Neural cell (in vitro differentiated cells): ENCODE measurements at regions not wholly inside any gene's neighbourhood (a gene's known extent, or its start where the extent isn't known, plus 50 kb on each side); places are given as distances from the start of the nearest gene placed in this dataset.

Experiments used
- CTCF ChIP-seq: fragments of 450-650 bp; IDR thresholded peaks from 2 replicates; pipeline ENCODE4 v1.5.1; 2014; ENCODE audit warnings: antibody characterized with exemption, mild to moderate bottlenecking, moderate library complexity; ENCODE audit not compliant: poor library complexity, severe bottlenecking
- EP300 ChIP-seq: fragments of 450-650 bp; conservative IDR thresholded peaks from 2 replicates; pipeline ENCODE4 v1.6.1; 2014; ENCODE audit warnings: antibody characterized with exemption, mild to moderate bottlenecking, moderate library complexity; ENCODE audit not compliant: poor library complexity, severe bottlenecking
- EZH2 ChIP-seq: fragments of 200-600, 300-800 bp; shearing (Covaris generic), sonication (generic); IDR thresholded peaks from 2 replicates; pipeline ENCODE4 v1.6.1; 2014; ENCODE audit warnings: antibody characterized with exemption, low read length, borderline replicate concordance, mild to moderate bottlenecking; ENCODE audit not compliant: insufficient read depth, poor library complexity, severe bottlenecking
- POLR2AphosphoS5 ChIP-seq: IDR thresholded peaks from 2 replicates; pipeline ENCODE4 v1.6.1; 2012
- REST ChIP-seq: IDR thresholded peaks from 2 replicates; pipeline ENCODE4 v1.6.1; 2012; ENCODE audit warnings: borderline replicate concordance
- SMC3 ChIP-seq: fragments of 450-650 bp; conservative IDR thresholded peaks from 2 replicates; pipeline ENCODE4 v1.6.1; 2014; ENCODE audit warnings: antibody characterized with exemption, mild to moderate bottlenecking, moderate library complexity; ENCODE audit not compliant: poor library complexity
- TAF1 ChIP-seq: IDR thresholded peaks from 2 replicates; pipeline ENCODE4 v1.6.1; 2012; ENCODE audit warnings: low read depth

GRCh38 chr16:51733181-51733580 lies 582.1 kb upstream of the SALL1 start:
- TF ChIP-seq TAF1 = no peak
- TF ChIP-seq CTCF = no peak
- no peak for TF ChIP-seq POLR2AphosphoS5
- no peak for TF ChIP-seq REST
- TF ChIP-seq EP300 = no peak
- no peak for TF ChIP-seq SMC3
- TF ChIP-seq EZH2 = no peak
